Memory B cell (primary cell): ENCODE measurements at regions not wholly inside any gene's neighbourhood (a gene's known extent, or its start where the extent isn't known, plus 50 kb on each side); places are given as distances from the start of the nearest gene placed in this dataset.

ENCODE experiments used
- ATAC-seq: fragments of 150-1000 bp; cut with Tn5 transposase; 2 replicates; pipeline ENCODE4 v1.10.0; 2021; ENCODE audit warnings: low read depth, mild to moderate bottlenecking, moderate library complexity
- DNase-seq, 2 donors: peaks; one replicate each; pipeline ENCODE4 v3.0.0; 2022; ENCODE audit warnings: low spot score in 2 of 2
- H3K27ac Mint-ChIP-seq: one replicate; pipeline ENCODE4 v1.8.0; 2022; ENCODE audit warnings: mild to moderate bottlenecking, moderate library complexity, mixed read lengths
- H3K27me3 Mint-ChIP-seq: one replicate; pipeline ENCODE4 v1.8.0; 2022; ENCODE audit warnings: mixed read lengths
- H3K36me3 Mint-ChIP-seq: one replicate; pipeline ENCODE4 v1.8.0; 2022; ENCODE audit warnings: mild to moderate bottlenecking, mixed read lengths
- H3K4me1 Mint-ChIP-seq: one replicate; pipeline ENCODE4 v1.8.0; 2022; ENCODE audit warnings: mixed read lengths
- H3K4me3 Mint-ChIP-seq: one replicate; pipeline ENCODE4 v1.8.0; 2022; ENCODE audit warnings: mild to moderate bottlenecking, moderate library complexity, mixed read lengths
- H3K9me3 Mint-ChIP-seq: one replicate; pipeline ENCODE4 v1.8.0; 2022; ENCODE audit warnings: mixed read lengths

GRCh38 chr1:2909797-2910196 lies 108.3 kb upstream of the TTC34 start:
- ATAC-seq (no peak), DNase-seq (no peak)
- no peaks in the 10 kb centered on the region for H3K9me3 Mint-ChIP-seq
- H3K36me3 Mint-ChIP-seq: no peaks in the 10 kb centered on the region
- no peak overlapping the region for H3K4me3 Mint-ChIP-seq
- H3K4me1 Mint-ChIP-seq: no peaks in the 10 kb centered on the region
- no peak overlapping the region for H3K27ac Mint-ChIP-seq
- peaks cover 1% of the 10 kb centered on the region for H3K27me3 Mint-ChIP-seq

GRCh38 chr1:2910211-2910610 lies 108.7 kb upstream of the TTC34 start:
- Mint-ChIP-seq H3K27me3 (peaks cover 1% of the 10 kb centered on the region), H3K36me3 (no peaks in the 10 kb centered on the region), H3K4me1 (no peaks in the 10 kb centered on the region), H3K27ac (no peak overlapping the region), H3K9me3 (no peaks in the 10 kb centered on the region), H3K4me3 (no peak overlapping the region)
- DNase-seq (no peak), ATAC-seq (no peak)

- H3K27me3 Mint-ChIP-seq: peaks cover 1% of the 10 kb centered on the region
- H3K36me3 Mint-ChIP-seq: no peaks in the 10 kb centered on the region
- no peaks in the 10 kb centered on the region for H3K4me1 Mint-ChIP-seq
These were observed 109.7 kb upstream of the ACTRT2 start for GRCh38 chr1:2911421-2912178.

GRCh38 chr1:2912424-2913061 lies 108.7 kb upstream of the ACTRT2 start:
- peaks cover 2% of the 10 kb centered on the region for H3K9me3 Mint-ChIP-seq
- ATAC-seq (no peak), DNase-seq (no peak)
- no peak overlapping the region for H3K27ac Mint-ChIP-seq
- H3K4me3 Mint-ChIP-seq: no peak overlapping the region
- H3K36me3 Mint-ChIP-seq: no peaks in the 10 kb centered on the region
- no peaks in the 10 kb centered on the region for H3K4me1 Mint-ChIP-seq
- H3K27me3 Mint-ChIP-seq: peaks cover 1% of the 10 kb centered on the region

More at GRCh38 chr1:2911421-2912178, 109.7 kb upstream of the ACTRT2 start:
- H3K27ac Mint-ChIP-seq: no peak overlapping the region
- peaks cover 2% of the 10 kb centered on the region for H3K9me3 Mint-ChIP-seq
- DNase-seq (no peak), ATAC-seq (no peak)
- no peak overlapping the region for H3K4me3 Mint-ChIP-seq

- DNase-seq: no peak
- Mint-ChIP-seq H3K4me3 (no peak overlapping the region), H3K9me3 (peaks cover 2% of the 10 kb centered on the region), H3K36me3 (no peaks in the 10 kb centered on the region), H3K27ac (no peak overlapping the region), H3K4me1 (no peaks in the 10 kb centered on the region), H3K27me3 (peaks cover 1% of the 10 kb centered on the region)
- no peak for ATAC-seq
These were observed 108.2 kb upstream of the ACTRT2 start for GRCh38 chr1:2913091-2913490.

GRCh38 chr1:2914702-2915101 lies 106.6 kb upstream of the ACTRT2 start:
- DNase-seq (no peak), ATAC-seq (no peak)
- no peaks in the 10 kb centered on the region for H3K4me1 Mint-ChIP-seq
- H3K4me3 Mint-ChIP-seq: no peak overlapping the region
- no peaks in the 10 kb centered on the region for H3K36me3 Mint-ChIP-seq
- H3K27me3 Mint-ChIP-seq: no peaks in the 10 kb centered on the region
- H3K27ac Mint-ChIP-seq: no peak overlapping the region
- peaks cover 2% of the 10 kb centered on the region for H3K9me3 Mint-ChIP-seq

- Mint-ChIP-seq H3K9me3 (peaks cover 2% of the 10 kb centered on the region), H3K36me3 (no peaks in the 10 kb centered on the region), H3K27ac (no peak overlapping the region), H3K4me3 (no peak overlapping the region), H3K4me1 (no peaks in the 10 kb centered on the region), H3K27me3 (no peaks in the 10 kb centered on the region)
- DNase-seq (no peak), ATAC-seq (no peak)
These were observed 105.1 kb upstream of the ACTRT2 start for GRCh38 chr1:2916153-2916552.

GRCh38 chr1:2916706-2917105 lies 104.6 kb upstream of the ACTRT2 start:
- H3K27me3 Mint-ChIP-seq: no peaks in the 10 kb centered on the region
- DNase-seq: no peak
- H3K36me3 Mint-ChIP-seq: no peaks in the 10 kb centered on the region
- ATAC-seq: no peak
- no peak overlapping the region for H3K27ac Mint-ChIP-seq
- no peak overlapping the region for H3K4me3 Mint-ChIP-seq
- H3K4me1 Mint-ChIP-seq: no peaks in the 10 kb centered on the region
- peaks cover 2% of the 10 kb centered on the region for H3K9me3 Mint-ChIP-seq

- no peak overlapping the region for H3K4me3 Mint-ChIP-seq
- no peak for DNase-seq
- peaks cover 2% of the 10 kb centered on the region for H3K9me3 Mint-ChIP-seq
- no peaks in the 10 kb centered on the region for H3K4me1 Mint-ChIP-seq
- H3K27me3 Mint-ChIP-seq: peaks cover 3% of the 10 kb centered on the region
- ATAC-seq: no peak
- H3K27ac Mint-ChIP-seq: no peak overlapping the region
- H3K36me3 Mint-ChIP-seq: no peaks in the 10 kb centered on the region
These were observed 104.0 kb upstream of the ACTRT2 start for GRCh38 chr1:2917284-2917683.

GRCh38 chr1:2918441-2918840 lies 102.8 kb upstream of the ACTRT2 start:
- ATAC-seq: no peak
- H3K27me3 Mint-ChIP-seq: peaks cover 5% of the 10 kb centered on the region

GRCh38 chr1:2919841-2920240 lies 101.4 kb upstream of the ACTRT2 start:
- H3K27ac Mint-ChIP-seq: no peak overlapping the region
- no peak for ATAC-seq
- H3K9me3 Mint-ChIP-seq: peaks cover 2% of the 10 kb centered on the region
- H3K4me1 Mint-ChIP-seq: peaks cover 3% of the 10 kb centered on the region
- H3K4me3 Mint-ChIP-seq: no peak overlapping the region
- DNase-seq: no peak
- peaks cover 7% of the 10 kb centered on the region for H3K27me3 Mint-ChIP-seq
- no peaks in the 10 kb centered on the region for H3K36me3 Mint-ChIP-seq

More at GRCh38 chr1:2918441-2918840, 102.8 kb upstream of the ACTRT2 start:
- peaks cover 2% of the 10 kb centered on the region for H3K9me3 Mint-ChIP-seq
- no peak overlapping the region for H3K4me3 Mint-ChIP-seq
- H3K4me1 Mint-ChIP-seq: peaks cover 3% of the 10 kb centered on the region
- no peaks in the 10 kb centered on the region for H3K36me3 Mint-ChIP-seq
- H3K27ac Mint-ChIP-seq: no peak overlapping the region
- no peak for DNase-seq

- Mint-ChIP-seq H3K4me3 (no peak overlapping the region), H3K27me3 (peaks cover 7% of the 10 kb centered on the region), H3K4me1 (peaks cover 3% of the 10 kb centered on the region), H3K36me3 (no peaks in the 10 kb centered on the region), H3K27ac (no peak overlapping the region), H3K9me3 (peaks cover 2% of the 10 kb centered on the region)
- ATAC-seq (no peak), DNase-seq (no peak)
These were observed 100.7 kb upstream of the ACTRT2 start for GRCh38 chr1:2920421-2921015.

- H3K36me3 Mint-ChIP-seq: no peaks in the 10 kb centered on the region
- H3K9me3 Mint-ChIP-seq: no peaks in the 10 kb centered on the region
- H3K27ac Mint-ChIP-seq: no peak overlapping the region
- H3K27me3 Mint-ChIP-seq: peaks cover 7% of the 10 kb centered on the region
- DNase-seq: peak in 1 of 2 donors; percentile 31
- H3K4me3 Mint-ChIP-seq: no peak overlapping the region
- H3K4me1 Mint-ChIP-seq: peaks cover 3% of the 10 kb centered on the region
- ATAC-seq: peak; percentile 50
These were observed 99.1 kb upstream of the ACTRT2 start for GRCh38 chr1:2921970-2922686.

- Mint-ChIP-seq H3K9me3 (no peaks in the 10 kb centered on the region), H3K27ac (no peak overlapping the region), H3K27me3 (peaks cover 7% of the 10 kb centered on the region), H3K4me1 (peaks cover 3% of the 10 kb centered on the region), H3K4me3 (no peak overlapping the region), H3K36me3 (no peaks in the 10 kb centered on the region)
- no peak for ATAC-seq
- DNase-seq: no peak
These were observed 97.9 kb upstream of the ACTRT2 start for GRCh38 chr1:2923351-2923750.
